ENCODE measurements at regions not wholly inside any gene's neighbourhood (a gene's known extent, or its start where the extent isn't known, plus 50 kb on each side); places are given as distances from the start of the nearest gene placed in this dataset.
"Not testable (repeated sequence)": the region's sequence is repeated elsewhere in the genome, so short reads cannot be mapped to it uniquely, and the experiment has no call there.

DNA sequence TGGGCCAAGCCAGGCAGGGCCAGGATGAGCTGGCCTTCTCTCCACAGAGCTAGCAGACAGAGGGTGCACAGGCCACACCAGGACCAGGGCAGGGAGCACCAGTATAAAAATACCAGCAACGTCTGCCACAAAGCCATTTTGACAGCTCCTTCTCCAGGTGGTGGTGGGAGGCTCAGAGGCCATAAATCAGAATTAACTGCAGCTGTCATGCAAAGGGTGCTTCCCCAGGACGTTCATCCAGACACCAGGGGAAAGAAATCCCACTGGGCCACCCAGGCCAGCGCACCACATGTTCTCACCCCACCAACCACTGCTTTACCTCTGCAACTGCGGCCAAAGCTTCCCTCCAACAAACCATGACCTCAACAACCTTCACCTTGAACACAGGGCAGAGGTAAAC, 403.7 kb upstream of the TRPC7 start:
- ATAC-seq (no peak), DNase-seq (no peak)
- no peaks in the 10 kb centered on the region for H3K4me1 Mint-ChIP-seq
- ChIA-PET CTCF (interaction anchor here (0.5 kb wide), 1 partner anchor 888 kb away, joined by 3 read pairs; no protein-coding TSS in a partner anchor), POLR2A (no interaction called here)
- no peaks in the 10 kb centered on the region for H3K27me3 Mint-ChIP-seq
- H3K4me3 Mint-ChIP-seq = no peak overlapping the region
- no peaks in the 10 kb centered on the region for H3K9me3 Mint-ChIP-seq (ENCODE audit: low read depth)
- intact Hi-C loops (cut with DNase I, micrococcal nuclease) = no loop called here
- no peak overlapping the region for H3K27ac Mint-ChIP-seq
- H3K36me3 Mint-ChIP-seq (ENCODE audit: low read depth) = no peaks in the 10 kb centered on the region

DNA sequence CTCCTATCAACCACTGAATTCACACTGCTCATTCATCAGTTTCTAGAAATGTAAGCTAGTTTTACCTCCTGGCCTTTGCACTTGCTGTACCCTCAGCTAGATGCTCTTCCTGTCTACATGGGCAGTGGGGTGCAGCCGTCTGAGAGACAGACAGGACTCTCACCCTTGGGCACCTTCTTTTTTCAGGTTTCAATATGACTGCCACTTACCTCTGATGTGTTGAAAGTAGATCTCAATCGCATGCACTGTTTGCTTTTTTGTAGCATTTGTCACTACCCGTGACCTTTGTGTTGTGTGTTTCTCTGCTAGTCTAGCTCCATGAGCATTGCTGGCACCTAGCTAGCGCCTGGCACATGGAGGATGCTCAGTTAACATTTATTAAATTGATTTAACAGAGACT, 403.1 kb upstream of the TRPC7 start:
- intact Hi-C loops (cut with DNase I, micrococcal nuclease) = no loop called here
- DNase-seq (no peak), ATAC-seq (no peak)
- POLR2A ChIA-PET = no interaction called here
- Mint-ChIP-seq H3K27me3 (no peaks in the 10 kb centered on the region), H3K4me1 (no peaks in the 10 kb centered on the region), H3K36me3 (ENCODE audit: low read depth) (no peaks in the 10 kb centered on the region), H3K9me3 (ENCODE audit: low read depth) (no peaks in the 10 kb centered on the region), H3K4me3 (no peak overlapping the region), H3K27ac (no peak overlapping the region)
- CTCF ChIA-PET = no interaction called here

DNA sequence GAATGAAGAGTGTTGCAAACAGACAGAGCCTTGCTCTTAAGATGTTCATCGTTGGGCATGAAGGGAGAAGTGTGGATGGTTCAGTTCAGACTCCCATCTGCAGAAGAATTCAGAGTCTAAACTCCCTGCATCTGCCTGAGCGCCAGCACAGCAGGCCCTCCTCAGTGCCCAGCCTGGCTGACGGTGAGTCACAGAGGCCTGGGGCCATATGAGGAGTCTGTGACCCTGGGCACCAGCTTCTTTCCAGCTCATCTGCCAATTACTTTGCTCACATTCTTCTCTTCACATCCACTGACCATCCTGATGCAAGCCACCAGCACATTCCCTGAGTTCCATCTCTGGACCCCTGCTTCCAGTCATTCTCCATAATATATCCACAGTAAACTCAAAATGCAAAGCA, 401.1 kb upstream of the TRPC7 start:
- H3K27me3 Mint-ChIP-seq = no peaks in the 10 kb centered on the region
- ChIA-PET CTCF (no interaction called here), POLR2A (no interaction called here)
- no peaks in the 10 kb centered on the region for H3K9me3 Mint-ChIP-seq (ENCODE audit: low read depth)
- H3K36me3 Mint-ChIP-seq (ENCODE audit: low read depth) = no peaks in the 10 kb centered on the region
- no peak overlapping the region for H3K4me3 Mint-ChIP-seq
- no peaks in the 10 kb centered on the region for H3K4me1 Mint-ChIP-seq
- DNase-seq (no peak), ATAC-seq (no peak)
- H3K27ac Mint-ChIP-seq = no peak overlapping the region
- intact Hi-C loops (cut with DNase I, micrococcal nuclease) = no loop called here

DNA sequence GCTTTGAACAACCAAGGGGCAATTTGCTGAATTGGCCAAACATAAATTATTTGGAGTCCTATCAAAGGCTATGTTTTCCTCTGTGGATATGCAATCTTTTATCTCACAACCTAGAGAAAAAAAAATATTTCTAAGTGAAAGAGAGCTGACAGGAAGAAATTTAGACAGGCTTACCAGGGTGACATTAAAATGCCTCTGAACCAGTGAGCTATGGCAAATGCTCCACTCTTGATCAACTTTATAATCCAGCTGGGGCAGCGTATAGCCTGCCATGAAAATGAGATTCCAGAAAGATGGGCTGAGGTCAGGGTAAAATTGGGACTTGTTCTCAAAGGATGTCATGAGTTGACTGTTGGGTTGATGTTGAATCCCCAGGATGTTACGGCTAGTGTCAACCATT, 399.3 kb upstream of the TRPC7 start:
- Mint-ChIP-seq H3K36me3 (ENCODE audit: low read depth) (no peaks in the 10 kb centered on the region), H3K9me3 (ENCODE audit: low read depth) (no peaks in the 10 kb centered on the region), H3K4me3 (no peak overlapping the region), H3K4me1 (no peaks in the 10 kb centered on the region), H3K27me3 (no peaks in the 10 kb centered on the region), H3K27ac (no peak overlapping the region)
- ATAC-seq (no peak), DNase-seq (no peak)
- intact Hi-C loops (cut with DNase I, micrococcal nuclease) = no loop called here
- CTCF ChIA-PET = no interaction called here
- POLR2A ChIA-PET = no interaction called here

GRCh38 chr5:136763548-136763947, 398.2 kb upstream of the TRPC7 start:
- Mint-ChIP-seq H3K27me3 (no peaks in the 10 kb centered on the region), H3K27ac (no peak overlapping the region), H3K36me3 (ENCODE audit: low read depth) (no peaks in the 10 kb centered on the region), H3K4me1 (no peaks in the 10 kb centered on the region), H3K9me3 (ENCODE audit: low read depth) (no peaks in the 10 kb centered on the region), H3K4me3 (no peak overlapping the region)
- intact Hi-C loops (cut with DNase I, micrococcal nuclease) = no loop called here
- DNase-seq (no peak), ATAC-seq (no peak)
- POLR2A ChIA-PET = no interaction called here
- CTCF ChIA-PET = interaction anchor here (0.7 kb wide), 2 partner anchors 12 to 336 kb away, joined by 3 read pairs; no protein-coding TSS in a partner anchor

DNA sequence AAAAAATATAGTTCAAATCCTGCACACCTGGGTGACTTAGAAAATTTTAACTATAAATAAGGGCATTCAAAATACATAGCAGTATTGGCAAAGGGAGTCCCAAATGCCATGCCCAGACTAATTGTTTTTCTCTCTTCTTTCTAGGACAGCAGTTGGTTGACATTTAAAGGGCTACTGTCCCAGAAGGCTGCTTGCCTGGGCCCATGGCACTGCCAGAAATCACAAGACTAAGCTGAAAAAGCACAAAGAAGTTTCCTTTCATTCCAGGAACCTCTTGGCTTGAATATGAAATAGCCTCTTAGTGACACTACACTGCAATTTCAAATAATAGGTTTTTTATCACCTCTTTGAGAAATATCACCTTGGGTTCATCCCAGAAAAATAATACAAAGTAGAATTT, 388.9 kb upstream of the TRPC7 start:
- H3K27ac Mint-ChIP-seq = no peak overlapping the region
- H3K36me3 Mint-ChIP-seq (ENCODE audit: low read depth) = no peaks in the 10 kb centered on the region
- no peaks in the 10 kb centered on the region for H3K9me3 Mint-ChIP-seq (ENCODE audit: low read depth)
- intact Hi-C loops (cut with DNase I, micrococcal nuclease) = no loop called here
- peaks cover 4% of the 10 kb centered on the region for H3K27me3 Mint-ChIP-seq
- ATAC-seq = no peak
- no peak for DNase-seq
- CTCF ChIA-PET = no interaction called here
- H3K4me3 Mint-ChIP-seq = no peak overlapping the region
- no peaks in the 10 kb centered on the region for H3K4me1 Mint-ChIP-seq
- POLR2A ChIA-PET = no interaction called here

GRCh38 chr5:136750224-136750862, 385.0 kb upstream of the TRPC7 start:
- no peaks in the 10 kb centered on the region for H3K4me1 Mint-ChIP-seq
- H3K4me3 Mint-ChIP-seq = no peak overlapping the region
- no peaks in the 10 kb centered on the region for H3K36me3 Mint-ChIP-seq (ENCODE audit: low read depth)
- ATAC-seq (no peak), DNase-seq (no peak)
- POLR2A ChIA-PET = no interaction called here
- no peaks in the 10 kb centered on the region for H3K27me3 Mint-ChIP-seq
- no peak overlapping the region for H3K27ac Mint-ChIP-seq
- intact Hi-C loops (cut with DNase I, micrococcal nuclease) = no loop called here
- H3K9me3 Mint-ChIP-seq (ENCODE audit: low read depth) = no peaks in the 10 kb centered on the region
- CTCF ChIA-PET = interaction anchor here (0.7 kb wide), 1 partner anchor 673 kb away, joined by 4 read pairs; no protein-coding TSS in a partner anchor

GRCh38 chr5:136749016-136749415, 383.7 kb upstream of the TRPC7 start:
- no peaks in the 10 kb centered on the region for H3K9me3 Mint-ChIP-seq (ENCODE audit: low read depth)
- intact Hi-C loops (cut with DNase I, micrococcal nuclease) = no loop called here
- ATAC-seq (no peak), DNase-seq (no peak)
- no peak overlapping the region for H3K4me3 Mint-ChIP-seq
- H3K4me1 Mint-ChIP-seq = no peaks in the 10 kb centered on the region
- H3K36me3 Mint-ChIP-seq (ENCODE audit: low read depth) = no peaks in the 10 kb centered on the region
- ChIA-PET CTCF (no interaction called here), POLR2A (no interaction called here)
- no peak overlapping the region for H3K27ac Mint-ChIP-seq
- H3K27me3 Mint-ChIP-seq = no peaks in the 10 kb centered on the region

- H3K36me3 Mint-ChIP-seq (ENCODE audit: low read depth) = no peaks in the 10 kb centered on the region
- no peak for DNase-seq
- no peak for ATAC-seq
- intact Hi-C loops (cut with DNase I, micrococcal nuclease) = no loop called here
- H3K4me3 Mint-ChIP-seq = no peak overlapping the region
- no peak overlapping the region for H3K27ac Mint-ChIP-seq
- peaks cover 13% of the 10 kb centered on the region for H3K9me3 Mint-ChIP-seq (ENCODE audit: low read depth)
- CTCF ChIA-PET = no interaction called here
- POLR2A ChIA-PET = no interaction called here
- H3K27me3 Mint-ChIP-seq = no peaks in the 10 kb centered on the region
- no peaks in the 10 kb centered on the region for H3K4me1 Mint-ChIP-seq
Measured at GRCh38 chr5:136743052-136743451, 377.7 kb upstream of the TRPC7 start.

DNA sequence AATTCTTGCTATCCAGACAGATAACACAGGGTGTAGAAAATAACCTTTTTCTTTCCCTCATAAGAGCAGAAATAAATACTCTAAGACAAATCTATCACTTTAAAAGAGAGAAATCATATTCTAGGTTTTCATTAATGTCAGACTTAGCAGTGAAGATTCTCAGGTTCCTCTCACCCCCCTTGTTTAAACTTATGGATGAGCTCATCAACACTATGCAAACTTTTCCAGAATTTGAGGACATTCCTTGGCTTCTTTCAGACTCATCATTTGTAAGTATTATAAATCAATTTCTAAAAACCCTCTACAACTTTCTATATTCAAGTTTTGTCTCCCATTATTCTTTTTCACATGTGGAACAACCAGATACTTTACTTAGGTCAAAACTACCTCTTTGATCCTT, 374.9 kb upstream of the TRPC7 start:
- H3K4me1 Mint-ChIP-seq = no peaks in the 10 kb centered on the region
- no peak for DNase-seq
- intact Hi-C loops (cut with DNase I, micrococcal nuclease) = no loop called here
- no peak overlapping the region for H3K27ac Mint-ChIP-seq
- no peaks in the 10 kb centered on the region for H3K36me3 Mint-ChIP-seq (ENCODE audit: low read depth)
- ATAC-seq = no peak
- CTCF ChIA-PET = no interaction called here
- H3K4me3 Mint-ChIP-seq = no peak overlapping the region
- H3K27me3 Mint-ChIP-seq = no peaks in the 10 kb centered on the region
- POLR2A ChIA-PET = no interaction called here
- peaks cover 17% of the 10 kb centered on the region for H3K9me3 Mint-ChIP-seq (ENCODE audit: low read depth)

DNA sequence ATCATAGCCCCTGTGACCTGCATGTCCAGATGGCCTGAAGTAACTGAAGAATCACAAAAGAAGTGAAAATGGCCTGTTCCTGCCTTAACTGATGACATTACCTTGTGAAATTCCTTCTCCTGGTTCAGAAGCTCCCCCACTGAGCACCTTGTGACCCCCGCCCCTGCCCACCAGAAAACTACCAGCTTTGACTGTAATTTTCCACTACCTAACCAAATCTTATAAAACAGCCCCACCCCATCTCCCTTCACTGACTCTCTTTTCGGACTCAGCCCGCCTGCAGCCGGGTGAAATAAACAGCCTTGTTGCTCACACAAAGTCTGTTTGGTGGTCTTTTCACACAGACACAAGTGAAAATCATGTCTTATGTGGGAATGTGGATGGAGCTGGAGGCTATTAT, 373.9 kb upstream of the TRPC7 start:
- H3K4me1 Mint-ChIP-seq, DNase-seq: not testable (repeated sequence)

DNA sequence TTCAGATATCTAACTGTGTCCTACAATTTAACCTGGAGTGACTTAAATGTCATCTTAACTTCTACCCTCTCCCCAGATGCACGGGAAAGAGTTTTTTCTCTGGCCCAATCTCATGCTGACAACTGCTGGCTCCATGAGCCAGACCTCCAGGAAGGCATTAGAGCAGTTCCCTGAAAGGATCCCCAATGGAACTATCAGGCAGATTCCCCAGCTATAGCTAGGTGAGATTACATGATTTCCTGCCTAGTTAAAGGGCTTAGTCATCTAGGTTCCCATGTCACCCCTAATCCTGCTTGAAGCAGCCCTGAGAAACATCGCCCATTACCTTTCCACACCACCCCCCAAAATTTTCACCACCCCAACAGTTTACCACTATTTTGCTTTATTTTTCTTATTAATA, 373.5 kb upstream of the TRPC7 start:
- DNase-seq = no peak
- no peak for ATAC-seq
- Mint-ChIP-seq H3K27ac (no peak overlapping the region), H3K27me3 (no peaks in the 10 kb centered on the region), H3K4me3 (no peak overlapping the region), H3K9me3 (ENCODE audit: low read depth) (peaks cover 17% of the 10 kb centered on the region), H3K4me1 (no peaks in the 10 kb centered on the region), H3K36me3 (ENCODE audit: low read depth) (no peaks in the 10 kb centered on the region)
- POLR2A ChIA-PET = no interaction called here
- CTCF ChIA-PET = no interaction called here
- intact Hi-C loops (cut with DNase I, micrococcal nuclease) = no loop called here

More for the DNA sequence above, 373.9 kb upstream of the TRPC7 start:
- CTCF ChIA-PET; intact Hi-C loops (cut with DNase I, micrococcal nuclease); H3K27me3 Mint-ChIP-seq; POLR2A ChIA-PET; ATAC-seq; H3K4me3 Mint-ChIP-seq; H3K36me3 Mint-ChIP-seq (ENCODE audit: low read depth); H3K27ac Mint-ChIP-seq: not testable (repeated sequence)
- peaks cover 17% of the 10 kb centered on the region for H3K9me3 Mint-ChIP-seq (ENCODE audit: low read depth)

GRCh38 chr5:136736021-136736420, 370.7 kb upstream of the TRPC7 start:
- ChIA-PET POLR2A (no interaction called here), CTCF (no interaction called here)

More at GRCh38 chr5:136736021-136736420, 370.7 kb upstream of the TRPC7 start:
- Mint-ChIP-seq H3K27me3 (no peaks in the 10 kb centered on the region), H3K4me3 (no peak overlapping the region), H3K4me1 (no peaks in the 10 kb centered on the region), H3K27ac (no peak overlapping the region), H3K36me3 (ENCODE audit: low read depth) (no peaks in the 10 kb centered on the region), H3K9me3 (ENCODE audit: low read depth) (peaks cover 9% of the 10 kb centered on the region)
- no peak for ATAC-seq
- DNase-seq = no peak
- intact Hi-C loops (cut with DNase I, micrococcal nuclease) = no loop called here
